ENCODE measurements at regions not wholly inside any gene's neighbourhood (a gene's known extent, or its start where the extent isn't known, plus 50 kb on each side); places are given as distances from the start of the nearest gene placed in this dataset.

DNA sequence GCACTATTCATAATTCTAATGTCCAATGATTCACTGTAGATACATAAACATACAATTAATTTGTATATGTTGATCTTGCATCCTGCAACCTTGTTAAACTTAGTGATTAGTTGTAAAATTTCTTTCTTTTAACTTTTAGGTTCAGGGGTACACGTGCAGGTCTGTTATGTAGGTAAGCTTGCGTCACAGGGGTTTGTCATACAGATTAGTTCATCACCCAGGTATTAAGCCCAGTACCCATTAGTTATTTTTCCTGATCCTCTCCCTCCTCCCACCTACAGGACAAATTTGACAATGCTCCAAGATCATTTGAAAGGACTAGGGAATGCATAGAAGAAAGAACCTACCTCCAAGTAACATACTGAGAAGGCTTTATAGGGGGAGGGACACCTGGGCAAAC is 290.1 kb downstream of the SRBD1 start:
- intact Hi-C loops (cut with DNase I), result no loop called here
- no peaks in the 10 kb centered on the region for H3K4me1 ChIP-seq
- TF ChIP-seq, protein P1, sequence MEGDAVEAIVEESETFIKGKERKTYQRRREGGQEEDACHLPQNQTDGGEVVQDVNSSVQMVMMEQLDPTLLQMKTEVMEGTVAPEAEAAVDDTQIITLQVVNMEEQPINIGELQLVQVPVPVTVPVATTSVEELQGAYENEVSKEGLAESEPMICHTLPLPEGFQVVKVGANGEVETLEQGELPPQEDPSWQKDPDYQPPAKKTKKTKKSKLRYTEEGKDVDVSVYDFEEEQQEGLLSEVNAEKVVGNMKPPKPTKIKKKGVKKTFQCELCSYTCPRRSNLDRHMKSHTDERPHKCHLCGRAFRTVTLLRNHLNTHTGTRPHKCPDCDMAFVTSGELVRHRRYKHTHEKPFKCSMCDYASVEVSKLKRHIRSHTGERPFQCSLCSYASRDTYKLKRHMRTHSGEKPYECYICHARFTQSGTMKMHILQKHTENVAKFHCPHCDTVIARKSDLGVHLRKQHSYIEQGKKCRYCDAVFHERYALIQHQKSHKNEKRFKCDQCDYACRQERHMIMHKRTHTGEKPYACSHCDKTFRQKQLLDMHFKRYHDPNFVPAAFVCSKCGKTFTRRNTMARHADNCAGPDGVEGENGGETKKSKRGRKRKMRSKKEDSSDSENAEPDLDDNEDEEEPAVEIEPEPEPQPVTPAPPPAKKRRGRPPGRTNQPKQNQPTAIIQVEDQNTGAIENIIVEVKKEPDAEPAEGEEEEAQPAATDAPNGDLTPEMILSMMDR (IDR thresholded peaks at IDR 0.05), result no peak
- no peak for TF ChIP-seq POLR2A (IDR thresholded peaks at IDR 0.05)
- H3K27ac ChIP-seq, result no peak overlapping the region
- H3K4me3 ChIP-seq, result no peak overlapping the region
- DNase-seq, result no peak
- H3K27me3 ChIP-seq, result no peaks in the 10 kb centered on the region
- H3K9me3 ChIP-seq, result peaks cover 0 to 7% (median 0%) of the 10 kb centered on the region in 3 donors
- 60 to 83% methylated on average over 2 of the region's 2 CpGs for WGBS, 2 donors
- H3K36me3 ChIP-seq, result no peaks in the 10 kb centered on the region

DNA sequence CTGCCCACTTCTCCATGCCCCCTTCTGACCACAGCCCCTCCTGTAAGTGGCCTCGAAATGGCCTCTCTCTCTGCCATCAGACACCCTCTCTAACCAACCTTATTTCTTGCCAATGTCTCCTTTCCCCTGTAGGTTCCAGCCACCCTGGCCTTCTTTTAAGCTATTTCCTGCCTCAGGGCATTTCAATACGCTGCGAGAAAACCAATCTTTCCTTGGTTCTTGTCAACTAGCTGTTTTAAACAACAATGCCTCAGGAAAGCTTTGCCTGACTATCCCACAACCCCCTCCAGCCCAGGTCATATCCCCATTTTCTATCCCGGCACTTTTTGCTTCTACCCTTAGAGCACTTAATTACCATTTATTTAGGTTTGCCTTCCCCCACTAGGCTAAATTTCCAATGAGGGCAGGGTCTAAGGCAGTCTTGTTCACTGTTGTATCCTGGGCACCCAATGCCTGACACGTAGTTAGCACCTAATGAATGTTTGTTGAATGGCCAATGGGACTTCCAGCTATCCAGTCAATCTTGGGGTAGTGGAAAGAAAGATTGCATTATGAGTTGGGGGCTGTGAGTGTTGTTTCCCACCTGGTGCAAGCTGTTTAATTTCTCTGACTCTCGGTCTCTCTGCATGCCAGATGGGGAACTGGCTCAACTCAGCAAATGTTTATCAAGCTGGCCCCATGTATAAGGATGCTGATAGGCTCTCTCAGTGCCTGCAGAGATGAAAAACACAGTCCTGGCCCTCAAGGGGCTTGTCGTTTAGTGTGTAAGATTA is 291.2 kb downstream of the SRBD1 start:
- intact Hi-C loops (cut with DNase I), result no loop called here
- 74 to 82% methylated on average over 6 of the region's 7 CpGs for WGBS, 2 donors
- DNase-seq, result no peak
- Histone ChIP-seq H3K9me3 (peaks cover 0 to 7% (median 0%) of the 10 kb centered on the region in 3 donors), H3K27me3 (no peaks in the 10 kb centered on the region), H3K4me3 (no peak overlapping the region), H3K36me3 (no peaks in the 10 kb centered on the region), H3K27ac (no peak overlapping the region), H3K4me1 (no peaks in the 10 kb centered on the region)
- TF ChIP-seq POLR2A (IDR thresholded peaks at IDR 0.05), result no peak
- TF ChIP-seq, protein P1 (IDR thresholded peaks at IDR 0.05), result no peak

DNA sequence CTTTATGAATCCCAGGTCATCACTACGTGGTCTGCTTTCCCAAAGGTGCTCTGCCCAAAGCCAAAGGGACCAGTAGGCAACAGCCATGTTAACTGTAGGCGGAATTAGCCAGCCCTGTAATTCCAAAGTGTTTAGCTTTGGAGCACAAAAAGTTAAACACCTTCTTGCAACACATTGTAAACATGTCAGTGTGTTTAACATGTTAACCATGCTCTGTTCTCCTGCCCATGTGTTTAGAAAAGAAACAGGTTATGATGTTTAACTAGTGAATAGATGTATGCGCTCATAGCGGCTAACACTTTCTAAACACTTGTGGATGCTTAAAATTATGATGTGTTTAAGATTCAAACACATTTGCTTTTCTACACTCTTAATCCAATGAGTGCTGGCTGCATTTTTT is 292.4 kb downstream of the SRBD1 start:
- H3K27ac ChIP-seq, result no peak overlapping the region
- intact Hi-C loops (cut with DNase I), result no loop called here
- WGBS, 2 donors, result 64 to 67% methylated on average over 4 of the region's 4 CpGs
- H3K4me1 ChIP-seq, result no peaks in the 10 kb centered on the region
- H3K27me3 ChIP-seq, result no peaks in the 10 kb centered on the region
- peaks cover 0 to under 1% (median 0%) of the 10 kb centered on the region in 3 donors for H3K9me3 ChIP-seq
- H3K36me3 ChIP-seq, result no peaks in the 10 kb centered on the region
- DNase-seq, result no peak
- TF ChIP-seq, protein P1 (IDR thresholded peaks at IDR 0.05), result no peak
- H3K4me3 ChIP-seq, result no peak overlapping the region

DNA sequence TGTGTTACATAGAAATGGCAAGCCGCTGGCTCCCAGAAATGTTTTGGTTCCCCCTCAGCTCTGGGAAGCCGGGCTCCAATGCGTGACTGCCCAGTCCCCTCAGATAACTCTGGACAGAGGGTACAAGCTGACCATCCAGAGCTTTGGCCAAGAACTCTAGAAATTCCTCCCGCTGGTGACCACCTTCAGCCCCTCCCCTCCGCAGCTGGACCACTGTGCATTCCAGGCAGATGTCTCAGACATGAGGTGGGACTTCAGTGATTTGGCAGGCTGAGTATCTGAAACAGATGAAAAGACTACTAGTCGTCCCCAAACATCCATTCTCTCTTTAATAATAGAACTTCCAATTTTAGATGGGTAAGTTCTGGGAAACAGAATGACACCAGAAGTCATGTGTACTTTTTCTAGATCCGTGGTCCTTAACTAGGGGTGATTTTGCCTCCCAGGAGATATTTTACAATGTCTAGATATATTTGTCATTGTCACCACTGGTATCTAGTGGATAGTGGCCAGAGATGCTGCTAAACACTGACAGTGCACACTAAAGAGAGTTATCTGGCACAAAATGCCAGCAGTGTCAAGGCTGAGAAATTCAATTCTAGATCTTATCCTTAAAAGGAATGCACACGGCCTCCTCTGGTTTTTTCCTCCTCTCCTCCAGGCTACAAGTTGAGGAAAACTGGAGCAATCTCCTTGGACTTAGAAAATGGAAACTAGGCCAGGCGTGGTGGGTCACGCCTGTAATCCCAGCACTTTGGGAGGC is 294.3 kb downstream of the SRBD1 start:
- Histone ChIP-seq H3K27me3 (no peaks in the 10 kb centered on the region), H3K9me3 (no peaks in the 10 kb centered on the region), H3K36me3 (no peaks in the 10 kb centered on the region), H3K4me3 (no peak overlapping the region), H3K4me1 (no peaks in the 10 kb centered on the region), H3K27ac (no peak overlapping the region)
- WGBS, 2 donors, result 76 to 79% methylated on average over 6 to 8 of the region's 10 CpGs
- TF ChIP-seq, protein P1 (IDR thresholded peaks at IDR 0.05), result no peak
- TF ChIP-seq POLR2A (IDR thresholded peaks at IDR 0.05), result no peak
- intact Hi-C loops (cut with DNase I), result no loop called here
- DNase-seq, result no peak

DNA sequence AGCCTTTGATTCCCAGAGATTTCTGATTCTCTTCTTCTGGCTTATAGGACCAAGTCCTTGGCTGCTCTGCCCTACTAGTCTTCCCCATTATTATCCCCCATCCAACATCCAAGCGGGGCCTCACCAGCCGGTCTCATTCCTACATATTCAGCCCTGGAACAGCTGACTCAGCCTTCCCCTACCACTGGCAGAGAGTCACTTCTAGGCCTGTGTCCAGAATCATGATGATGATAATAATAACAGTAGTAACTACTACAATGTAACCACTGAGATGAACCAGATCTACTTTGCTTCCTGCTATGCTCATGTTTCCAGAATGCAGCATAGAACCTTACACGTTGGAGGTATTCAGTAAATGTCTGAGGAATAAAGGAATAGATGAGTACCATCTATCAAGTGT is 295.2 kb downstream of the SRBD1 start:
- no peaks in the 10 kb centered on the region for H3K4me1 ChIP-seq
- no peaks in the 10 kb centered on the region for H3K27me3 ChIP-seq
- H3K36me3 ChIP-seq, result no peaks in the 10 kb centered on the region
- no peak overlapping the region for H3K27ac ChIP-seq
- TF ChIP-seq, protein P1 (IDR thresholded peaks at IDR 0.05), result no peak
- TF ChIP-seq POLR2A (IDR thresholded peaks at IDR 0.05), result no peak
- H3K4me3 ChIP-seq, result no peak overlapping the region
- WGBS, 2 donors, result 63 to 74% methylated on average over 3 of the region's 3 CpGs
- H3K9me3 ChIP-seq, result no peaks in the 10 kb centered on the region
- intact Hi-C loops (cut with DNase I), result no loop called here
- DNase-seq, result no peak

All from esophagus squamous epithelium (tissue), 5 donors.